HepG2 (cell line): ENCODE measurements at regions not wholly inside any gene's neighbourhood (a gene's known extent, or its start where the extent isn't known, plus 50 kb on each side); places are given as distances from the start of the nearest gene placed in this dataset.

Source experiments
- ATAC-seq: fragments of 200-7000 bp; cut with Tn5 transposase; 3 replicates; pipeline ENCODE4 v1.9.1; 2020; ENCODE audit warnings: mild to moderate bottlenecking, moderate library complexity
- BruUV-seq: library from RNA; stranded (reverse); fragments of 400-500 nt; replicated peaks from 2 replicates; lab custom pipeline; 2021; lab: Mats Ljungman, UMichigan
- CTCF ChIA-PET: fragments of 300-600 bp; formaldehyde crosslinking; extraction: SDS; loops from one replicate; lab custom pipeline; 2021; ENCODE audit warnings: low total read pairs, inconsistent platforms, low intra/inter-chr PET ratio; lab: Yijun Ruan, JAX
- POLR2A ChIA-PET: fragments of 350-600 bp; sonication (Branson Sonifier 250); formaldehyde crosslinking; loops from one replicate; lab custom pipeline; 2020; ENCODE audit warnings: antibody characterized with exemption, inconsistent platforms; lab: Yijun Ruan, JAX
- DNase-seq: peaks from one replicate; pipeline ENCODE4 v3.0.0-alpha.2; 2015; ENCODE audit warnings: low spot score
- FAIRE-seq: peaks from 3 replicates; lab custom pipeline; 2011; peaks lifted over from hg19 to GRCh38; lab: Jason Lieb, UNC
- H2AFZ ChIP-seq: one replicate; pipeline ENCODE4 v1.6.1; 2011; ENCODE audit warnings: low read length, inconsistent platforms
- H3K27ac ChIP-seq: fragments of 300-600 bp; 3 replicates; pipeline ENCODE4 v1.8.0; 2011; ENCODE audit warnings: mixed run types, mild to moderate bottlenecking, mixed read lengths, low read length, inconsistent platforms; ENCODE audit not compliant: insufficient read depth; ENCODE audit errors: extremely low read length
- H3K27me3 ChIP-seq, 2 experiments: fragments of 200-600 bp in 1 of 2; 2 replicates in 1 of 2; 3 replicates in 1 of 2; pipeline versions ENCODE4 v1.6.0 to v1.8.0; 2011; ENCODE audit warnings: low read length in 2 of 2, mild to moderate bottlenecking in 2 of 2, moderate library complexity in 2 of 2, inconsistent platforms in 1 of 2; ENCODE audit not compliant: insufficient read depth in 2 of 2, control insufficient read depth in 1 of 2
- H3K36me3 ChIP-seq, 2 experiments: fragments of 200-600 bp in 1 of 2; replicated peaks in 1 of 2; 2 replicates in 1 of 2; 3 replicates in 1 of 2; pipeline versions ENCODE4 v1.5.1 to v1.8.0; 2011; ENCODE audit warnings: low read length in 2 of 2, inconsistent platforms in 1 of 2; ENCODE audit not compliant: insufficient read depth in 2 of 2, control insufficient read depth in 1 of 2
- H3K4me1 ChIP-seq: 2 replicates; pipeline ENCODE4 v1.5.1; 2012; ENCODE audit warnings: low read length, inconsistent platforms; ENCODE audit not compliant: insufficient read depth
- H3K4me2 ChIP-seq: 2 replicates; pipeline ENCODE4 v1.6.0; 2011; ENCODE audit warnings: low read depth, low read length, inconsistent platforms
- H3K4me3 ChIP-seq, 3 experiments: fragments of 200-600 bp in 1 of 3; sonication (generic), shearing (Covaris generic) in 1 of 3; replicated peaks in 1 of 3; 2 replicates each; pipeline ENCODE4 v1.5.1; 2011 to 2016; ENCODE audit warnings: low read length in 3 of 3, inconsistent platforms in 2 of 3, low read depth in 2 of 3, mild to moderate bottlenecking in 2 of 3, control low read depth in 1 of 3, mixed read lengths in 1 of 3; ENCODE audit not compliant: insufficient read depth in 1 of 3
- H3K79me2 ChIP-seq: one replicate; pipeline ENCODE4 v1.6.1; 2011; ENCODE audit warnings: low read length, inconsistent platforms; ENCODE audit not compliant: insufficient read depth
- H3K9ac ChIP-seq: 2 replicates; pipeline ENCODE4 v1.6.0; 2011; ENCODE audit warnings: mild to moderate bottlenecking, low read depth, low read length, inconsistent platforms; ENCODE audit not compliant: insufficient read depth
- H3K9me3 ChIP-seq: 2 replicates; pipeline ENCODE4 v1.5.1; 2012; ENCODE audit warnings: mild to moderate bottlenecking, low read length
- H4K20me1 ChIP-seq: 2 replicates; pipeline ENCODE4 v1.6.0; 2011; ENCODE audit warnings: inconsistent platforms, mild to moderate bottlenecking, low read length, moderate library complexity; ENCODE audit not compliant: insufficient read depth
- CC2D1A ChIP-seq: sonication (generic); formaldehyde crosslinking; IDR thresholded peaks from 2 replicates; pipeline ENCODE4 v1.8.1; 2023; ENCODE audit warnings: mild to moderate bottlenecking, missing genetic modification reagents
- CTCF ChIP-seq: sonication (generic); formaldehyde crosslinking; IDR thresholded peaks from 2 replicates; pipeline ENCODE4 v1.5.0; 2020; ENCODE audit warnings: mild to moderate bottlenecking, missing genetic modification reagents, moderate library complexity
- DNMT1 ChIP-seq: sonication (generic); formaldehyde crosslinking; IDR thresholded peaks from 2 replicates; pipeline ENCODE4 v1.5.1; 2020; ENCODE audit warnings: mild to moderate bottlenecking, missing genetic modification reagents
- GTF3A ChIP-seq: sonication (generic); formaldehyde crosslinking; conservative IDR thresholded peaks from 2 replicates; pipeline ENCODE4 v1.4.0; 2020; ENCODE audit warnings: mild to moderate bottlenecking, missing genetic modification reagents
- KLF13 ChIP-seq: sonication (generic); formaldehyde crosslinking; IDR thresholded peaks from 2 replicates; pipeline ENCODE4 v1.4.0; 2020; ENCODE audit warnings: mild to moderate bottlenecking, missing genetic modification reagents
- KLF6 ChIP-seq: IDR thresholded peaks from 2 replicates; pipeline ENCODE4 v1.8.0; 2016; ENCODE audit warnings: missing biosample characterization, missing genetic modification reagents
- SAFB2 ChIP-seq: sonication (generic); formaldehyde crosslinking; IDR thresholded peaks from 2 replicates; pipeline ENCODE4 v1.5.1; 2020; ENCODE audit warnings: missing genetic modification reagents, low read depth, mild to moderate bottlenecking, borderline replicate concordance
- TAF15 ChIP-seq: fragments of 200-400 bp; formaldehyde crosslinking; IDR thresholded peaks from one replicate; pipeline ENCODE4 v1.6.1; 2018; ENCODE audit warnings: mild to moderate bottlenecking, low read depth, low read length; ENCODE audit not compliant: poor library complexity, severe bottlenecking
- ZBTB14 ChIP-seq: sonication (generic); formaldehyde crosslinking; IDR thresholded peaks from 2 replicates; pipeline ENCODE4 v1.4.0; 2020; ENCODE audit warnings: missing genetic modification reagents
- ZNF207 ChIP-seq: fragments of 450-650 bp; IDR thresholded peaks from 2 replicates; pipeline ENCODE4 v1.6.1; 2016; ENCODE audit warnings: antibody characterized with exemption, borderline replicate concordance
- ZNF574 ChIP-seq: sonication (generic); formaldehyde crosslinking; IDR thresholded peaks from 2 replicates; pipeline ENCODE4 v1.4.0; 2020; ENCODE audit warnings: missing genetic modification reagents
- WGBS: methylation state at CpG from one replicate; pipeline ENCODE4 v1.1.6; 2017; ENCODE audit warnings: low lambda C conversion rate; 5-methylcytosine and 5-hydroxymethylcytosine counted together
- in situ Hi-C: cut with HindIII; loops from 2 replicates; pipeline ENCODE4 v1.10.0; 2017; ENCODE audit warnings: low pct_unique_long_range_greater_than_20kb; ENCODE audit not compliant: extremely low pct_ligation_motif_present
- intact Hi-C: fragments of 100-400 bp; cut with micrococcal nuclease; formaldehyde crosslinking; loops from one replicate; pipeline ENCODE4 v1.10.0; 2022; ENCODE audit not compliant: unreplicated experiment
- TF ChIP-seq, protein P1 (sequence below): sonication (generic); formaldehyde crosslinking; IDR thresholded peaks from 2 replicates; pipeline ENCODE4 v1.9.0; 2021; ENCODE audit warnings: missing genetic modification reagents, borderline replicate concordance

DNA sequence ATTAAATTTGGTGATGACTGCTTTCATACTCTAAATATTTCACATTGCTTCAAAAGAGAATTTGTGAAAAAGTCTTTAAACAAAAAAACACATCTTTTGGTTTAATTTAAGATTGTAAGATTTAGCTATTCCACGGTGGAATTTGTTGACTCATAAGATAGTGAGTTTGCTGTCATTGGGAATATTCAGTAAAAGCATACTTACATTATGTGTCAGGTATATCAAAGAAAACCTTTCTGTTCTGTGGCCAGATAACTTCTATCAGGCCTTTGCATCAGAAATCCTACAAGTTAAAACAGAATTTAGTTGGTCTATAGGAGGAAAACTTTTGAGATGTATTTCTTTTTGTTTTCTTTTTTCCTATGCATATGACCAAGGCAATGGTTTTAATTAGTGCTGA, 148.8 kb upstream of the E2F7 start:
- in situ Hi-C loops (no loop called here), intact Hi-C loops (no loop called here)
- CTCF ChIA-PET, result no interaction called here
- DNase-seq (no peak), ATAC-seq (no peak), FAIRE-seq (no peak)
- Histone ChIP-seq H2AFZ (no peak overlapping the region), H3K27me3 (no peaks in the 10 kb centered on the region), H3K27ac (no peak overlapping the region), H3K4me2 (no peak overlapping the region), H3K4me1 (no peaks in the 10 kb centered on the region), H3K9ac (no peak overlapping the region), H4K20me1 (no peaks in the 10 kb centered on the region), H3K79me2 (no peaks in the 10 kb centered on the region), H3K9me3 (no peaks in the 10 kb centered on the region), H3K36me3 (no peaks in the 10 kb centered on the region), H3K4me3 (no peak overlapping the region)
- POLR2A ChIA-PET, result no interaction called here
- TF ChIP-seq GTF3A (CRISPR knock-in tag) (no peak), TAF15 (no peak), KLF13 (no peak), ZBTB14 (no peak), CC2D1A (CRISPR knock-in tag) (no peak), CTCF (CRISPR knock-in tag) (no peak), ZNF207 (no peak), SAFB2 (CRISPR knock-in tag) (no peak), DNMT1 (no peak), ZNF574 (CRISPR knock-in tag) (no peak), KLF6 (CRISPR knock-in tag) (no peak)
- TF ChIP-seq, protein P1, sequence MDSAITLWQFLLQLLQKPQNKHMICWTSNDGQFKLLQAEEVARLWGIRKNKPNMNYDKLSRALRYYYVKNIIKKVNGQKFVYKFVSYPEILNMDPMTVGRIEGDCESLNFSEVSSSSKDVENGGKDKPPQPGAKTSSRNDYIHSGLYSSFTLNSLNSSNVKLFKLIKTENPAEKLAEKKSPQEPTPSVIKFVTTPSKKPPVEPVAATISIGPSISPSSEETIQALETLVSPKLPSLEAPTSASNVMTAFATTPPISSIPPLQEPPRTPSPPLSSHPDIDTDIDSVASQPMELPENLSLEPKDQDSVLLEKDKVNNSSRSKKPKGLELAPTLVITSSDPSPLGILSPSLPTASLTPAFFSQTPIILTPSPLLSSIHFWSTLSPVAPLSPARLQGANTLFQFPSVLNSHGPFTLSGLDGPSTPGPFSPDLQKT (CRISPR knock-in tag), result no peak
- no TSS peak for BruUV-seq
- WGBS, result 0% methylated on average over 1 of the region's 1 CpG
